ENCODE measurements at regions not wholly inside any gene's neighbourhood (a gene's known extent, or its start where the extent isn't known, plus 50 kb on each side); places are given as distances from the start of the nearest gene placed in this dataset.

- peaks cover 0 to 4% (median 0%) of the 10 kb centered on the region in 3 donors for H3K9me3 ChIP-seq
- no peaks in the 10 kb centered on the region for H3K4me1 ChIP-seq
- TF ChIP-seq CTCF (IDR thresholded peaks at IDR 0.05) = no peak
- H3K36me3 ChIP-seq = no peaks in the 10 kb centered on the region
- H3K4me3 ChIP-seq = no peak overlapping the region
- intact Hi-C loops (cut with DNase I; ENCODE audit: low total_unique reads) = no loop called here
- no peak overlapping the region for H3K27ac ChIP-seq
- H3K27me3 ChIP-seq = no peaks in the 10 kb centered on the region
- DNase-seq = no peak
Observed at GRCh38 chr11:97948793-97949192, 1072.0 kb upstream of the CNTN5 start.

- intact Hi-C loops (cut with DNase I; ENCODE audit: low total_unique reads) = no loop called here
- Histone ChIP-seq H3K4me1 (no peaks in the 10 kb centered on the region), H3K27me3 (no peaks in the 10 kb centered on the region), H3K27ac (no peak overlapping the region), H3K4me3 (no peak overlapping the region), H3K36me3 (no peaks in the 10 kb centered on the region), H3K9me3 (peaks cover 0 to 2% (median 0%) of the 10 kb centered on the region in 3 donors)
- no peak for TF ChIP-seq CTCF (IDR thresholded peaks at IDR 0.05)
- DNase-seq = no peak
Observed at GRCh38 chr11:97955595-97955994, 1065.2 kb upstream of the CNTN5 start.

- Histone ChIP-seq H3K27me3 (no peaks in the 10 kb centered on the region), H3K4me3 (no peak overlapping the region), H3K27ac (no peak overlapping the region), H3K4me1 (no peaks in the 10 kb centered on the region), H3K36me3 (no peaks in the 10 kb centered on the region), H3K9me3 (no peaks in the 10 kb centered on the region)
- TF ChIP-seq CTCF (IDR thresholded peaks at IDR 0.05) = no peak
- no peak for DNase-seq
- intact Hi-C loops (cut with DNase I; ENCODE audit: low total_unique reads) = no loop called here
Observed at GRCh38 chr11:97956904-97957303, 1063.8 kb upstream of the CNTN5 start.

- Histone ChIP-seq H3K9me3 (no peaks in the 10 kb centered on the region), H3K36me3 (no peaks in the 10 kb centered on the region), H3K4me3 (no peak overlapping the region), H3K4me1 (no peaks in the 10 kb centered on the region), H3K27me3 (no peaks in the 10 kb centered on the region), H3K27ac (no peak overlapping the region)
- intact Hi-C loops (cut with DNase I; ENCODE audit: low total_unique reads) = no loop called here
- no peak for TF ChIP-seq CTCF (IDR thresholded peaks at IDR 0.05)
- DNase-seq = no peak
Observed at GRCh38 chr11:97961431-97961830, 1059.3 kb upstream of the CNTN5 start.

GRCh38 chr11:97962758-97963157 is 1058.0 kb upstream of the CNTN5 start:
- Histone ChIP-seq H3K27me3 (no peaks in the 10 kb centered on the region), H3K4me3 (no peak overlapping the region), H3K9me3 (no peaks in the 10 kb centered on the region), H3K36me3 (no peaks in the 10 kb centered on the region), H3K27ac (no peak overlapping the region), H3K4me1 (no peaks in the 10 kb centered on the region)
- TF ChIP-seq CTCF (IDR thresholded peaks at IDR 0.05) = no peak
- intact Hi-C loops (cut with DNase I; ENCODE audit: low total_unique reads) = no loop called here
- no peak for DNase-seq

Measured in tibial artery (tissue), 4 donors.